ENCODE measurements at regions not wholly inside any gene's neighbourhood (a gene's known extent, or its start where the extent isn't known, plus 50 kb on each side); places are given as distances from the start of the nearest gene placed in this dataset.
"Not testable (repeated sequence)": the region's sequence is repeated elsewhere in the genome, so short reads cannot be mapped to it uniquely, and the experiment has no call there.

- TF ChIP-seq ARNT (IDR thresholded peaks at IDR 0.05) (no peak), SUZ12 (IDR thresholded peaks at IDR 0.05) (no peak), ELF4 (IDR thresholded peaks at IDR 0.05) (no peak), HDGF (IDR thresholded peaks at IDR 0.05; ENCODE audit: borderline replicate concordance) (no peak), L3MBTL2 (conservative IDR thresholded peaks at IDR 0.05) (no peak), FOXA1 (IDR thresholded peaks at IDR 0.05) (no peak), CTBP1 (IDR thresholded peaks at IDR 0.05; ENCODE audit: borderline replicate concordance) (no peak), FOXM1 (IDR thresholded peaks at IDR 0.05; ENCODE audit: borderline replicate concordance) (no peak), LEF1 (IDR thresholded peaks at IDR 0.05; ENCODE audit: borderline replicate concordance) (no peak)
- ChIA-PET POLR2A (no interaction called here), CTCF (no interaction called here)
- no peak for DNase-seq (ENCODE audit: extremely low spot score)
These were observed 797.3 kb downstream of the BCL11A start for GRCh38 chr2:59756150-59756549.

GRCh38 chr2:59754011-59754735, 799.3 kb downstream of the BCL11A start:
- DNase-seq (ENCODE audit: extremely low spot score): no peak
- ChIA-PET CTCF (no interaction called here), POLR2A (no interaction called here)
- TF ChIP-seq SP1 (IDR thresholded peaks at IDR 0.05): no peak
- TF ChIP-seq LEF1 (IDR thresholded peaks at IDR 0.05; ENCODE audit: borderline replicate concordance): no peak
- no peak for TF ChIP-seq ZNF384 (IDR thresholded peaks at IDR 0.05)
- TF ChIP-seq FOXM1 (IDR thresholded peaks at IDR 0.05; ENCODE audit: borderline replicate concordance): no peak
- TF ChIP-seq TARDBP (IDR thresholded peaks at IDR 0.05): no peak
- no peak for TF ChIP-seq FOXA1 (IDR thresholded peaks at IDR 0.05)
- no peak for TF ChIP-seq L3MBTL2 (conservative IDR thresholded peaks at IDR 0.05)
- no peak for TF ChIP-seq NFRKB (IDR thresholded peaks at IDR 0.05)
- TF ChIP-seq FOXK2 (IDR thresholded peaks at IDR 0.05): no peak
- no peak for TF ChIP-seq BHLHE40 (IDR thresholded peaks at IDR 0.05; ENCODE audit: borderline replicate concordance)
- no peak for TF ChIP-seq SUZ12 (IDR thresholded peaks at IDR 0.05)
- TF ChIP-seq PKNOX1 (IDR thresholded peaks at IDR 0.05): no peak

- POLR2A ChIA-PET: no interaction called here
- CTCF ChIA-PET: no interaction called here
These were observed 800.9 kb downstream of the BCL11A start for GRCh38 chr2:59752512-59752911.

GRCh38 chr2:59752071-59752470, 801.4 kb downstream of the BCL11A start:
- ChIA-PET CTCF (no interaction called here), POLR2A (no interaction called here)
- TF ChIP-seq CTBP1 (IDR thresholded peaks at IDR 0.05; ENCODE audit: borderline replicate concordance) (no peak), BHLHE40 (IDR thresholded peaks at IDR 0.05; ENCODE audit: borderline replicate concordance) (no peak)
- DNase-seq (ENCODE audit: extremely low spot score): no peak

More at GRCh38 chr2:59752512-59752911, 800.9 kb downstream of the BCL11A start:
- no peak for TF ChIP-seq HDGF (IDR thresholded peaks at IDR 0.05; ENCODE audit: borderline replicate concordance)
- TF ChIP-seq PKNOX1 (IDR thresholded peaks at IDR 0.05): no peak
- no peak for TF ChIP-seq TARDBP (IDR thresholded peaks at IDR 0.05)
- TF ChIP-seq FOXK2 (IDR thresholded peaks at IDR 0.05): no peak
- TF ChIP-seq NFRKB (IDR thresholded peaks at IDR 0.05): no peak
- no peak for TF ChIP-seq CTBP1 (IDR thresholded peaks at IDR 0.05; ENCODE audit: borderline replicate concordance)
- no peak for TF ChIP-seq SP1 (IDR thresholded peaks at IDR 0.05)
- no peak for TF ChIP-seq FOXM1 (IDR thresholded peaks at IDR 0.05; ENCODE audit: borderline replicate concordance)
- no peak for TF ChIP-seq L3MBTL2 (conservative IDR thresholded peaks at IDR 0.05)
- TF ChIP-seq SUZ12 (IDR thresholded peaks at IDR 0.05): no peak
- no peak for DNase-seq (ENCODE audit: extremely low spot score)

DNA sequence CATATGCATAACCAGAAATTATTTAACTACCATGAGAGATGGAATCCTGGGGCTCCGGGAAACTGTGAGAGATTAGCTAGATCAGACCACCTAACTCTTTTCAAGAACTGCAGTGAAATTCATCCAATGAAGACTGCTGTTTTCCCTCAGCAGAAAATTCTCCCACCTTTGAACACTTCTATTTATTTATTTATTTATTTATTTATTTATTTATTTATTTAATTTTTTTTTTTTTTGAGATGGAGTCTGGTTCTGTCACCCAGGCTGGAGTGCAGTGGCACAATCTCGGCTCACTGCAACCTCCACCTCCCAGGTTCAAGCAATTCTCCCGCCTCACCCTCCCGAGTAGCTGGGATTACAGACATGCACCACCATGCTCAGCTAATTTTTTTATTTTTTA, 802.2 kb downstream of the BCL11A start:
- POLR2A ChIA-PET; DNase-seq (ENCODE audit: extremely low spot score); CTCF ChIA-PET: not testable (repeated sequence)

DNA sequence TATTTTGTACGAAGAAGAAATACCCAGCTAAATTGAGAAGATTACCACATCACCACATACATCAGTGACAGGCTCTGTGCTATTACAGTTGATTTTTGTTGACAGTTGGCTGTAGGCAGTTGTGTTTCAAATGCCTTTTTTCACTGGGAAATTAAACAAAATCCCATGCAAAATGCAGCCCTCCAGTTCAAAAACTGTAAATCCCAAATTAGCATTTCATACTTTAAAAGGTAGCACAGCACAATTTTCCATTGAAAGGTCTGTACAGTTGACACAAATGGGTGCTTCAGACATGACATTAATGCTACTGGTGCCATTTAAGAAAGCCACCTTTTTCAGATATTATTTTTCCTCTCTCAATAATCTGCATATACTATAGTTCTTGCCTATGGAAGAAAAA, 807.2 kb downstream of the BCL11A start:
- POLR2A ChIA-PET: no interaction called here
- CTCF ChIA-PET: no interaction called here

GRCh38 chr2:59745085-59745484, 808.4 kb downstream of the BCL11A start:
- POLR2A ChIA-PET: no interaction called here
- DNase-seq (ENCODE audit: extremely low spot score): no peak
- CTCF ChIA-PET: no interaction called here
- no peak for TF ChIP-seq NFRKB (IDR thresholded peaks at IDR 0.05)
- no peak for TF ChIP-seq FOXM1 (IDR thresholded peaks at IDR 0.05; ENCODE audit: borderline replicate concordance)
- TF ChIP-seq L3MBTL2 (conservative IDR thresholded peaks at IDR 0.05): no peak
- no peak for TF ChIP-seq HDGF (IDR thresholded peaks at IDR 0.05; ENCODE audit: borderline replicate concordance)
- TF ChIP-seq CTBP1 (IDR thresholded peaks at IDR 0.05; ENCODE audit: borderline replicate concordance): no peak
- TF ChIP-seq ZNF384 (IDR thresholded peaks at IDR 0.05): no peak
- no peak for TF ChIP-seq SUZ12 (IDR thresholded peaks at IDR 0.05)
- no peak for TF ChIP-seq BHLHE40 (IDR thresholded peaks at IDR 0.05; ENCODE audit: borderline replicate concordance)
- no peak for TF ChIP-seq PKNOX1 (IDR thresholded peaks at IDR 0.05)
- no peak for TF ChIP-seq FOXK2 (IDR thresholded peaks at IDR 0.05)
- no peak for TF ChIP-seq ELF4 (IDR thresholded peaks at IDR 0.05)
- TF ChIP-seq SP1 (IDR thresholded peaks at IDR 0.05): no peak
- TF ChIP-seq TARDBP (IDR thresholded peaks at IDR 0.05): no peak
- no peak for TF ChIP-seq ARNT (IDR thresholded peaks at IDR 0.05)
- TF ChIP-seq FOXA1 (IDR thresholded peaks at IDR 0.05): no peak

More for the DNA sequence above, 807.2 kb downstream of the BCL11A start:
- DNase-seq (ENCODE audit: extremely low spot score): no peak
- TF ChIP-seq HDGF (IDR thresholded peaks at IDR 0.05; ENCODE audit: borderline replicate concordance) (no peak), FOXK2 (IDR thresholded peaks at IDR 0.05) (no peak), L3MBTL2 (conservative IDR thresholded peaks at IDR 0.05) (no peak), NFRKB (IDR thresholded peaks at IDR 0.05) (no peak), CTBP1 (IDR thresholded peaks at IDR 0.05; ENCODE audit: borderline replicate concordance) (no peak), SUZ12 (IDR thresholded peaks at IDR 0.05) (no peak)

Data from HEK293T (cell line).